ENCODE measurements at regions not wholly inside any gene's neighbourhood (a gene's known extent, or its start where the extent isn't known, plus 50 kb on each side); places are given as distances from the start of the nearest gene placed in this dataset.
"Not testable (repeated sequence)": the region's sequence is repeated elsewhere in the genome, so short reads cannot be mapped to it uniquely, and the experiment has no call there.

DNA sequence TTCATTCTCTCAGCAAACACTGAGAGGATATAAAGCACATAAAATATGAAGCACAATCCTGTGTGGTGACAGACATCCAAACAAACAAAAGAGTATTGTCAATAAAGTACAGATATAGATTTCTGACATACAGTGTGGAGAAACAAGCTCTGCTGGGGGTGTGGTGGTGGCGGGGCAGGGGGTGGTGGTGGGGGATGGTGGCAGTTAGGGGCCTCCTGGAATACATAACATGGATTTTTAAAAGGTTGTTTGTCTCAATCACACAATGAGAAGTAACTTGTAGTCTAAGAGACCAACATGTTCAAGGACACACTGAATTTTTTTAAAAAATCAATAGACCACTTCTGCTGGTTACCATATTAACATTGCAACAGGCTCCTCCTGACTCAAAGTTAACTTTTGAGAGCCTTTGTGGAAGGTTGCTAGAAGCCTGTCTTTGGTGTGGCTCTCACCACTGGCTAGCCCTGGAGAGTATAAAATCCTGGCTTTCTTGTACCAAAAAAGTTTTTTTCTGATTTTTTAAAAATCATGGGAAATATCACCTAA lies 1197.4 kb downstream of the SUCLG1 start:
- TF ChIP-seq, protein P1, sequence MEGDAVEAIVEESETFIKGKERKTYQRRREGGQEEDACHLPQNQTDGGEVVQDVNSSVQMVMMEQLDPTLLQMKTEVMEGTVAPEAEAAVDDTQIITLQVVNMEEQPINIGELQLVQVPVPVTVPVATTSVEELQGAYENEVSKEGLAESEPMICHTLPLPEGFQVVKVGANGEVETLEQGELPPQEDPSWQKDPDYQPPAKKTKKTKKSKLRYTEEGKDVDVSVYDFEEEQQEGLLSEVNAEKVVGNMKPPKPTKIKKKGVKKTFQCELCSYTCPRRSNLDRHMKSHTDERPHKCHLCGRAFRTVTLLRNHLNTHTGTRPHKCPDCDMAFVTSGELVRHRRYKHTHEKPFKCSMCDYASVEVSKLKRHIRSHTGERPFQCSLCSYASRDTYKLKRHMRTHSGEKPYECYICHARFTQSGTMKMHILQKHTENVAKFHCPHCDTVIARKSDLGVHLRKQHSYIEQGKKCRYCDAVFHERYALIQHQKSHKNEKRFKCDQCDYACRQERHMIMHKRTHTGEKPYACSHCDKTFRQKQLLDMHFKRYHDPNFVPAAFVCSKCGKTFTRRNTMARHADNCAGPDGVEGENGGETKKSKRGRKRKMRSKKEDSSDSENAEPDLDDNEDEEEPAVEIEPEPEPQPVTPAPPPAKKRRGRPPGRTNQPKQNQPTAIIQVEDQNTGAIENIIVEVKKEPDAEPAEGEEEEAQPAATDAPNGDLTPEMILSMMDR (IDR thresholded peaks at IDR 0.05; ENCODE audit: low read length), result no peak
- no peak for TF ChIP-seq EZH2 (IDR thresholded peaks at IDR 0.05; ENCODE audit: borderline replicate concordance, low read length)
- Histone ChIP-seq H3K36me3 (ENCODE audit: insufficient read depth, low read length) (no peaks in the 10 kb centered on the region), H3K9me3 (ENCODE audit: low read length) (no peaks in the 10 kb centered on the region), H3K4me1 (ENCODE audit: insufficient read depth, low read length, severe bottlenecking) (no peaks in the 10 kb centered on the region), H3K9ac (ENCODE audit: low read length) (no peak overlapping the region), H3K79me2 (ENCODE audit: insufficient read depth, low read length) (no peaks in the 10 kb centered on the region), H3F3A (ENCODE audit: insufficient read depth, low read length) (no peaks in the 10 kb centered on the region), H3K4me2 (ENCODE audit: low read length) (no peak overlapping the region), H3K9me2 (ENCODE audit: low read depth, low read length) (no peaks in the 10 kb centered on the region), H3K27ac (ENCODE audit: low read depth, low read length, poor library complexity, severe bottlenecking) (no peak overlapping the region), H4K20me1 (ENCODE audit: insufficient read depth, low read length) (no peaks in the 10 kb centered on the region), H3K27me3 (ENCODE audit: insufficient read depth, low read length) (no peaks in the 10 kb centered on the region), H2AFZ (ENCODE audit: low read length) (no peak overlapping the region), H3K4me3 (ENCODE audit: low read depth, low read length, poor library complexity, severe bottlenecking) (no peak overlapping the region)

- H3K4me1 ChIP-seq (ENCODE audit: insufficient read depth, low read length, severe bottlenecking), result no peaks in the 10 kb centered on the region
- no peak overlapping the region for H2AFZ ChIP-seq (ENCODE audit: low read length)
- H3K9me2 ChIP-seq (ENCODE audit: low read depth, low read length), result no peaks in the 10 kb centered on the region
- no peak overlapping the region for H3K27ac ChIP-seq (ENCODE audit: low read depth, low read length, poor library complexity, severe bottlenecking)
- H3K9me3 ChIP-seq (ENCODE audit: low read length), result no peaks in the 10 kb centered on the region
- no peak for TF ChIP-seq EZH2 (IDR thresholded peaks at IDR 0.05; ENCODE audit: borderline replicate concordance, low read length)
- TF ChIP-seq, protein P1 (IDR thresholded peaks at IDR 0.05; ENCODE audit: low read length), result no peak
- no peaks in the 10 kb centered on the region for H4K20me1 ChIP-seq (ENCODE audit: insufficient read depth, low read length)
- H3F3A ChIP-seq (ENCODE audit: insufficient read depth, low read length), result no peaks in the 10 kb centered on the region
- no peak overlapping the region for H3K4me2 ChIP-seq (ENCODE audit: low read length)
- H3K36me3 ChIP-seq (ENCODE audit: insufficient read depth, low read length), result no peaks in the 10 kb centered on the region
- H3K27me3 ChIP-seq (ENCODE audit: insufficient read depth, low read length), result no peaks in the 10 kb centered on the region
- no peaks in the 10 kb centered on the region for H3K79me2 ChIP-seq (ENCODE audit: insufficient read depth, low read length)
- no peak overlapping the region for H3K9ac ChIP-seq (ENCODE audit: low read length)
- H3K4me3 ChIP-seq (ENCODE audit: low read depth, low read length, poor library complexity, severe bottlenecking), result no peak overlapping the region
Observed at GRCh38 chr2:83253848-83254247, 1205.2 kb downstream of the SUCLG1 start.

DNA sequence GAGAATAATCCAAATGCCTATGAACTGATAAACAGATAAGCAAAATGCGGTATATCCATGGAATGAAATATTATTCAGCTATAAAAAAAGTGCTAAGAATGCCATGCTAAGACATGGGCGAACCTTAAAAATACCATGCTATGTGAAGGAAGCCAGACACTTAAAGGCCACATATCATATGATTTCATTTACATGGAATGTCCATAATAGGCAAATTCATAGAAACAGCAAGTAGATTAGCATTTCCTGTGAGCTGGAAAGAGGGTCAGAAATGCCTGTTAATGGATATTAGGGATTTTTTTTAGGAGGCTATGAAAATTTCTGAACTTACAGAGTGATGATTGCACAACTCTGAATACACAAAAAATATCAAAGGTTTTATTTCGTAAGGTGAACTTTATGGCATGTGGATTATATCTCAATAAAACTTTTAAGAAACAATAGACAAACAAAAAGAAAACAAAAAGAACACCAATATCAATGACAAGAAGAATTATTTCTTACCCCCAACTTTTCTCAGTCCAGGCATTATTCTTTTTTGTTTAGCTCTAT lies 1207.7 kb downstream of the SUCLG1 start:
- no peak for TF ChIP-seq EZH2 (IDR thresholded peaks at IDR 0.05; ENCODE audit: borderline replicate concordance, low read length)
- TF ChIP-seq, protein P1 (IDR thresholded peaks at IDR 0.05; ENCODE audit: low read length), result no peak
- H3K4me2 ChIP-seq (ENCODE audit: low read length), result no peak overlapping the region
- H3K36me3 ChIP-seq (ENCODE audit: insufficient read depth, low read length), result no peaks in the 10 kb centered on the region
- H3K4me3 ChIP-seq (ENCODE audit: low read depth, low read length, poor library complexity, severe bottlenecking), result no peak overlapping the region
- no peaks in the 10 kb centered on the region for H3K9me2 ChIP-seq (ENCODE audit: low read depth, low read length)
- H2AFZ ChIP-seq (ENCODE audit: low read length), result no peak overlapping the region
- no peaks in the 10 kb centered on the region for H3K9me3 ChIP-seq (ENCODE audit: low read length)
- H4K20me1 ChIP-seq (ENCODE audit: insufficient read depth, low read length), result no peaks in the 10 kb centered on the region
- no peaks in the 10 kb centered on the region for H3K79me2 ChIP-seq (ENCODE audit: insufficient read depth, low read length)
- H3K27ac ChIP-seq (ENCODE audit: low read depth, low read length, poor library complexity, severe bottlenecking), result no peak overlapping the region
- no peaks in the 10 kb centered on the region for H3K27me3 ChIP-seq (ENCODE audit: insufficient read depth, low read length)
- H3F3A ChIP-seq (ENCODE audit: insufficient read depth, low read length), result no peaks in the 10 kb centered on the region
- no peaks in the 10 kb centered on the region for H3K4me1 ChIP-seq (ENCODE audit: insufficient read depth, low read length, severe bottlenecking)
- no peak overlapping the region for H3K9ac ChIP-seq (ENCODE audit: low read length)

DNA sequence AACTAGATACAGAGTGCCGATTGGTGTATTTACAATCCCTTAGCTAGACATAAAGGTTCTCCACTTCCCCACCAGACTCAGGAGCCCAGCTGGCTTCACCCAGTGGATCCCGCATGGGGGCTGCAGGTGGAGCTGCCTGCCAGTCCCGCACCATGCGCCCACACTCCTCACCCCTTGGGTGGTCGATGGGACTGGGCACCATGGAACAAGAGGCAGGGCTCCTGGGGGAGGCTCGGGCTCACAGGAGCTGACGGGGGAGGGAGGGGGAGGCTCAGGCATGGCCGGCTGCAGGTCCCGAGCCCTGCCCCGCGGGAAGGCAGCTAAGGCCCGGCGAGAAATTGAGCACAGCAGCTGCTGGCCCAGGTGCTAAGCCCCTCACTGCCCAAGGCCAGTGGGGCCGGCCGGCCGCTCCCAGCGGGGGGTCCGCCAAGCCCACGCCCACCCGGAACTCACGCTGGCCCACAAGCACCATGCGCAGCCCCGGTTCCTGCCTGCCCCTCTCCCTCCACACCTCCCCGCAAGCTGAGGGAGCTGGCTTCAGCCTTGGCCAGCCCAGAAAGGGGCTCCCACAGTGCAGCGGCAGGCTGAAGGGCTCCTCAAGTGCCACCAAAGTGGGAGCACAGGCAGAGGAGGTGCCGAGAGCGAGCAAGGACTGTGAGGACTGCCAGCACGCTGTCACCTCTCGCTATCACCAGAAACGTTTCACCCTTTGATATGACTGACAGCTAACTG lies 1213.1 kb downstream of the SUCLG1 start:
- H2AFZ ChIP-seq (ENCODE audit: low read length); H3K79me2 ChIP-seq (ENCODE audit: insufficient read depth, low read length); H3K4me1 ChIP-seq (ENCODE audit: insufficient read depth, low read length, severe bottlenecking); H3K27me3 ChIP-seq (ENCODE audit: insufficient read depth, low read length); H3K9ac ChIP-seq (ENCODE audit: low read length); H3F3A ChIP-seq (ENCODE audit: insufficient read depth, low read length); H3K27ac ChIP-seq (ENCODE audit: low read depth, low read length, poor library complexity, severe bottlenecking); H3K9me3 ChIP-seq (ENCODE audit: low read length); H3K4me3 ChIP-seq (ENCODE audit: low read depth, low read length, poor library complexity, severe bottlenecking); H3K9me2 ChIP-seq (ENCODE audit: low read depth, low read length); H4K20me1 ChIP-seq (ENCODE audit: insufficient read depth, low read length); H3K4me2 ChIP-seq (ENCODE audit: low read length); H3K36me3 ChIP-seq (ENCODE audit: insufficient read depth, low read length): not testable (repeated sequence)
